GM18508 (cell line): ENCODE measurements at regions not wholly inside any gene's neighbourhood (a gene's known extent, or its start where the extent isn't known, plus 50 kb on each side); places are given as distances from the start of the nearest gene placed in this dataset.

ENCODE experiments used
- ATAC-seq: cut with Tn5 transposase; IDR thresholded peaks from one replicate; pipeline ENCODE4 v1.9.1; 2021; ENCODE audit warnings: moderate number of reproducible peaks; ENCODE audit not compliant: insufficient read depth, unreplicated experiment

DNA sequence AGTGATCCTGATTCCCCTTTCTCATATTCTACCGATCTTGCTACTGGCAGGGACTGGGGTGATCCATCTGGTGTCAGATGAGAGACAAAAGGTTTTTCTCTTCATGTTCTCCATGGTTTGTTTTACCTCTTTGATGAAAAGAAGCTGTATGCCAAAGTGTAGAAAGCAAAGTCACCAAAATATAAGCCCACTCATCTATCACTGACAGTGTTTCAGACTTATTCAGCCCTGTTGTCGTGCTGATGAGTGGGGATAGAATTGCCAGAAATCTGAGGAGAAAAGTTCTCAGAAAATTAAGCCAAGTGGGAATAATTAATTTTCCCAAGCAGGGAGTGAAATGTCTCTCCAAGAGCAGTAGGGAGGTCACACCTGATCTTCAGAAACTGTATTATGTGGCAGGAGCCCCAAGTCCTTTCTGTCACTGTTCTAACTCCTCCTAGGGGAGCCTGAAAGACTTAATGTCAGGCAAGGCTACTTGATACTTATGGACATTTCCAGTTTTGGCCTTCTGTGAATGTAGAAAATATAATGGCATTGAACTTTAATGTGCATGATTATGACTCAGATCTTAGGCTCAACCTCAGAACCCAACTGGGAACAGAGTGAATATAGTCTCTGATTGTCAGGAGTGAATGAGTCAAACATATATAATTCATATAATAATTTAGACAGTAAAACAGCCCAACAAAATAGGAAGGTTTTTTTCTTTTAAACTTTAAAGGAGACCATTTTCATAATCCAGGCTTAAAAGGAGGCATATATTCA lies 298.1 kb downstream of the ANKRD50 start:
- ATAC-seq, result no peak

GRCh38 chr4:124415146-124415545 lies 297.4 kb downstream of the ANKRD50 start:
- no peak for ATAC-seq

- no peak for ATAC-seq
Observed at GRCh38 chr4:124417371-124417770, 295.2 kb downstream of the ANKRD50 start.

GRCh38 chr4:124420166-124420695 lies 292.3 kb downstream of the ANKRD50 start:
- ATAC-seq, result no peak

DNA sequence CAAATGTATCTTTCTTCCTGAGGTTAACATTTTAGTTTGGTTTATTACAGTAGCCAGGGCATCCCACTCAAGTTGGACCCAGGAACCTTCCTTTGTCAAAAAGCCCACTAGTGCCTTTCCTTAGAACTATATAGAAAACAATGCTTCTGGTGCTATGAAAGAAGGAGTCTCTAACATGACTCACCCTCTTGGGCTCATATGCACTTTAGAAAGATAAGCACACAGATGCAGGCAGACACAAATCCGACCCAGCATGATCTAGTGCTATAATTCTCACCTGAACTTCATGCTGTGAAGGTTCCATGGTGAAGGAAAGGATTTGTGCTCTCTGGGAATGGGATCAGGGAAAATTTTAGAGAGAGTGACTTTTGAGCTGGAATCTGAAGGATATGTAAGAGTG lies 289.4 kb downstream of the ANKRD50 start:
- no peak for ATAC-seq

DNA sequence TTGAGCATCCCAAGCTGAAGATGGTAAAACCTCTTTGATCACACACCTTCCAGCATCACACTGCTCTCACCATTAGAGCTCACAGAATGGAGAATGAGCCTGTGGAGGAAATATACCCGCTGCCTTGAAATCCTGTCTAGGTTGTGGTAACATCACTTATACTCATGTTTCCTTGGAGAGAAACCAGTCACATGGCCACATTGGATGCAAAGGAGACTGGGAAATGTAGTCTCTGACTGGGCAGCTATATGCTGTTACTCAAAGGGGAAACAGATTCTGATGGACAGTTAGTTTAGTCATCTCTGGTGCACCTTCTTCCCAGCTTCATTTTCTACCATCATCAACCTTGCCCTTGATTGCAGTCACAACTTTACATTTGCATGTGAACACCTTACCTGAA lies 286.3 kb downstream of the ANKRD50 start:
- ATAC-seq, result no peak

GRCh38 chr4:124427095-124427767 lies 285.3 kb downstream of the ANKRD50 start:
- no peak for ATAC-seq

- no peak for ATAC-seq
Observed at GRCh38 chr4:124428648-124429047, 283.9 kb downstream of the ANKRD50 start.

GRCh38 chr4:124429746-124430250 lies 282.7 kb downstream of the ANKRD50 start:
- no peak for ATAC-seq

- ATAC-seq, result no peak
Observed at GRCh38 chr4:124431653-124432192, 280.8 kb downstream of the ANKRD50 start.

DNA sequence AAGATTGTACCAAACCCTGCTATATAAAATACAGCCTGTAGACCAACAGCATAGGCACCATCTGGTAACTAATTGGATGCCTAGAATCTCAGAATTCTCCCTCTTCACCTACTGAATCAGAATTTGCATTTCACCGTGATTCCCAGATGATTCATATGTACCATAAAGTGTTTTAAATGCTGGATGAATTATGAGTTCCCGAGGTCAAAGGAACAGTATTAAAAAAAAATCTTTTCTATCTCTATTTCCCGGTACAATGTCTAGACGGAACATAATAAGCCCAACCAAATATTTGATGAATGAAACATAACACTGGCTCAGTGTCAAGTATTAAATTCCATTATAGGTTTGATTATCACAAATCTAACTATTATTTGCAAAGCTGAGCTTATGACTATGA lies 280.0 kb downstream of the ANKRD50 start:
- no peak for ATAC-seq

- no peak for ATAC-seq
Observed at GRCh38 chr4:124433044-124433443, 279.5 kb downstream of the ANKRD50 start.

- no peak for ATAC-seq
Observed at GRCh38 chr4:124433500-124433899, 279.0 kb downstream of the ANKRD50 start.

GRCh38 chr4:124435274-124435950 lies 277.1 kb downstream of the ANKRD50 start:
- ATAC-seq, result no peak

DNA sequence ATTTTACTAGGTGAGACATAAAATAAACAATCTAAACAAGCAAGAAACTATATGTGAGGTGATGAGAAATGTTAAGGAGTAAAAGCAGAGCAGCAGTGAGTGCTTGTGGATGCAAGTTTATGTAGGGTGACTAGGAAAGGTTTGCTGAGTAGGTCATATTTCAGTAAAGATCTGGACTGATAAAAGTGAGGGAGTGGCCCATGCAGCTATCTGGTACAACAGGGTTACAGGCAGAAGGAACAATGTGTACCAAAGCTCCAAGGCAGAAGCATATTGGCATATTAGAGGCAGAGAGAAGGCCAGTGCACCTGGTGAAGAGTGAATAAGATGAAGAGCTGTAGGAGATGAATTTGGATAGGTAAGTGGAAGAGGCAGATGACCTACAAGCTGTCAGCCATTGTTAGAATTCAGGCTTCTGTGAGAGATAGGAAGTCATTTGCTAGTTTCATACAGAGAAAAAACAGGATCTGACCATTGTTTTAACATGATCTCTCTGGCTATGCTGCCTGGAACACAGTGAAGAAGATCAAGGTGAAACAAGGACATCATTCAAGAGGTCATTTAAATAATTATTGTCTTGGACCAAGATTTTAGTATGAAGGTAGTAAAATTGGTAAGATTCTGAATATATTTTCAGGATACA lies 274.6 kb downstream of the ANKRD50 start:
- no peak for ATAC-seq

DNA sequence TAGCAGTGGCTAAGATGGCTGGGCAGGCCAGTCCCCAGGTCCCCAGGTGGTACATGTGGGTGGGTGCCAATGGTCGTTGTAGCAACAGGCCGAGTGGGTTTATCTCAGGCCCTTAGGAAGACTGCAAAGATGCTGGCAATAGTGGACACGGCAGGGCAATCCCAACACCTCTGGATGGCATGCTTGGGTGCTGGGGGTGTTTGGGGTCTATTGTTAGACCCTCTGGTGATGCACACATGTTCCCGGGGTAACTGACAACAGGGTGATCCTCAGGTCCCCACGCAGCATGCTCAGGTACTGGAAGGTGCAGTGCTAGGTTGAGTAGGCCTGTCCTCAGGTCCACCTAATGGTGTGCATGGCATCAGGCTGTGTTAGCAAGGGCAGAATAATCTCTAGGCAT lies 267.5 kb downstream of the ANKRD50 start:
- no peak for ATAC-seq

DNA sequence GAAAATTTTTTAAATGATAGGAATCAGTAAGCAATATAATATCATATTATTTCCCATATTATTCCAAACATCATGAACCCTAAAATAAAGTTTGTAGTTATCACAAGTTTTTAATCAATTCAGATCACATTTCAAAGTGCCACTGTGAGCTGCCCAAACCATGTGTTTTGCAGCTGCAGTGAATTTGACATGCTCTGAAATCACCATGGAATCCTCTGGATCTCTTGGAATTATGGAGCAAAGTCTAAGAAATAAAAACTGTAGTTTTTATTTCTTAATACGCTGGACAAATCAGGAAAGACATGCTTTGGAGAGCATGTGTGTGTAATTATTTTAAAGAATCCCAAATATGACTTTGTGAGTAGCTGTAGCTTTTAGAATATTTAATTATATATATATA lies 262.7 kb downstream of the ANKRD50 start:
- no peak for ATAC-seq

- no peak for ATAC-seq
Observed at GRCh38 chr4:124450851-124451250, 261.7 kb downstream of the ANKRD50 start.

GRCh38 chr4:124454772-124455270 lies 257.7 kb downstream of the ANKRD50 start:
- no peak for ATAC-seq

DNA sequence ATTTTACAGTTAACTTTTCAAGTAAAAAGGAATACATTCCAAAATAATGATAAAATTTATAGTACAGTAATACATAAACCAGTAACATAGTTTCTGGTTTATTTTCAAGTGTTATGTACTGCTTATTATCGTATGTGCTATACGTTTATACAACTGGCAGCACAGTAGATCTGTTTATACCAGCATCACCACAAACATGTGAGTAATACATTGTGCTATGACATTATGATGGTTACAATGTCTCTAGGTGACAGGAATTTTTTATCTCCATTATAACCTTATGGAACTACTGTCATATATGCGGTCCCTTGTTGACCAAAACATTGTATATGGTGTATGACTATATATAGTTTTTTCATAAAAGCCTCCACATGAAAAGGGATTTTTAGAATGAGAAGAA lies 256.9 kb downstream of the ANKRD50 start:
- ATAC-seq, result no peak
